GM18858 (cell line): ENCODE measurements at regions not wholly inside any gene's neighbourhood (a gene's known extent, or its start where the extent isn't known, plus 50 kb on each side); places are given as distances from the start of the nearest gene placed in this dataset.

Experiments used
- ATAC-seq: cut with Tn5 transposase; IDR thresholded peaks from one replicate; pipeline ENCODE4 v1.9.1; 2021; ENCODE audit not compliant: unreplicated experiment

GRCh38 chr9:96040591-96041461, 165.3 kb downstream of the ERCC6L2 start:
- no peak for ATAC-seq

GRCh38 chr9:96038914-96039313, 163.4 kb downstream of the ERCC6L2 start:
- no peak for ATAC-seq

DNA sequence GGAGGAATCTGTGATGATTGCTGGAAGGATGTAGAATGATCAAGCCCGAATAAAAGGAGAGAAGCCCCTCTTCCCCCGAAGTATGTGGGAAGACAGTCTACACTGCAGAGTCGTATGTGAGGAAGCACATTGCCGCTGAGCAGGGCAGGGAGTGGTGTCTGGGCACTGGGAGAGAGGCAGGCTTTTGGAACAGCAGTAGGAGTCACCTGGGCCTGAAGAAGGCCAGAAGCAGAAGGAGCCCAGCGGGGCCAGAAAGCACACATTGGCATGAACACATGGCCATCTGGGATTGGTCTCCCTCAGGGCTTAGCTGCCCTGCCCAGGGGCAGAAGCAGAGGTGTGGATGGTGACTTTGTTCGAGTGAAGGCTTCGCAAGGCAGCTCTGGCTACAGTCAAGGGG, 162.8 kb downstream of the ERCC6L2 start:
- ATAC-seq: no peak

GRCh38 chr9:96034553-96035122, 159.1 kb downstream of the ERCC6L2 start:
- ATAC-seq: no peak

- ATAC-seq: no peak
Observed at GRCh38 chr9:96033896-96034295, 158.4 kb downstream of the ERCC6L2 start.

- no peak for ATAC-seq
Observed at GRCh38 chr9:96031916-96032534, 156.5 kb downstream of the ERCC6L2 start.

GRCh38 chr9:96031366-96031824, 155.9 kb downstream of the ERCC6L2 start:
- ATAC-seq: no peak

DNA sequence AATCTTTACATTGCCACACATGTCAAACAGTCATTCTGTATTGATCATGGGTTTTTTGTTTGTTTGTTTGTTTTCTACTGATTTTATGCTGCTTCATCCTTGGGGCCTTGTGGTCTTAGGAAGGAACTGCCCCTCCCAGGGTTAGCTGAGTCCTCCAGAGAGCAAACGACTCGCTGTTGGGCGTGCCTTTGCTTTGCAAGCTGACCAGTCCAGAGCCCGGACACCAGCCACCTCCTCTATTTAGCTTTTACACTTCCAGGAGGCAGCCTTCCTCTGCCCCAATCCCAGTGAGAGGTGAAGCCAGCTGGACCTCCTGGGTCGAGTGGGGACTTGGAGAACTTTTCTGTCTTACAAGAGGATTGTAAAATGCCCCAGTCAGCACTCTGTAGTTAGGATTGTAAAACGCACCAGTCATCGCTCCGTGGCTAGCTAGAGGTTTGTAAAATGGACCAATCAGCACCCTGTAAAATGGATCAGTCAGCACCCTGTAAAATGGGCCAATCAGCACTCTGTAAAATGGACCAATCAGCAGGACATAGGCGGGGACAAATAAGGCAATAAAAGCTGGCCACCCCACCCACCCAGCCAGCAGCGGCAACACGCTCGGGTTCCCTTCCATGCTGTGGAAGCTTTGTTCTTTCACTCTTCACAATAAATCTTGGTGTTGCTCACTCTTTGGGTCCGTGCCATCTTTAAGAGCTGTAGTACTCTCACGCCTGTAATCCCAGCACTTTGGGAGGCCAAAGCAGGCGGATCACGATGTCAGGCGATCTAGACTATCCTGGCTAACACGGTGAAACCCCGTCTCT, 154.4 kb downstream of the ERCC6L2 start:
- ATAC-seq: no peak

GRCh38 chr9:96027251-96028131, 152.0 kb downstream of the ERCC6L2 start:
- no peak for ATAC-seq

- ATAC-seq: no peak
Observed at GRCh38 chr9:96026655-96027213, 151.2 kb downstream of the ERCC6L2 start.

GRCh38 chr9:96025995-96026602, 150.6 kb downstream of the ERCC6L2 start:
- no peak for ATAC-seq

GRCh38 chr9:96023486-96023885, 148.0 kb downstream of the ERCC6L2 start:
- ATAC-seq: no peak

GRCh38 chr9:96022445-96023051, 147.1 kb downstream of the ERCC6L2 start:
- ATAC-seq: no peak

DNA sequence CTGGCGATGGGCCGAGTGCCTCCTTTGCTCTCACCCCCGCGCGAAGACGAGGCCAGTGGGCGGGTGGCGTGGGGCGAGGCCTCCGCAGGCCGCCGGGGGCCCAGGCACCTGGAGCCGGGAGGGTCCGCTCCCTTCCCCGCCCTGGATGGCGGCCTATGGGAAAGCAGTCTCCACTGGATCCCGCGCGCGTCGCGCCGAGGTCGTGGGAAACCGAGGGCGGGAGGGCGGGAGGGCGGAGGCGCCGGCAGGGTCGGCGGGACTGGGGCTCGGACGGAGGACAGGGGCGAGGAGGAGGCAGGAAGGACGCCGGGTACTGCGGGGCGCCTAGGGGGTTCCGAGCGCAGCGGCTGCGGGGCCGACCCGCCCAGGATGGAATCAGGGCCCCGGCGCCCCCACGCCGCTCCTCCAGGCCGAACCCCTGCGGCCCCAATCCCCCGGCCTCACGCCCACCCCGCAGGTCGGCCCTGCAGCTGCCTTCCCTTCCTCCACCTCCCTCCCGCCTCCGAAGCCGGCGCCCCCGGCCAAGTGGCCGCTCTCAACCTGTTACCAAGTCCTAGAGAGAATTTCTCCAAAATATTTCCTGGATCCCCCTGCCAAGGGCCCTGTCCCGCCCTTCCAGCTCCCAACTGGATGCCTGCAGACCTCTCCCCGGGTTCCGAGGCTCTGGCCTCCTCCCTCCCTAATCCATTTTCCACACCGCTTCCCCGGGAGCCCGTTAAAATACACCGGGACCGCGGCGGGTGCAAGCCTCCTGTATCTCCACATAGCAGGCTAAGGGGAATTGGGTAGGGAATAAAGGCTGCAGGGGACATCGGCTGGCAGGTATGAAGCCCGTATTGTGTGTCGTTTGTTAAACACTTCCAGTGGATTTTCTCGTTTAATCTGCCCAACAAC, 146.3 kb downstream of the ERCC6L2 start:
- ATAC-seq: no peak

- ATAC-seq: no peak
Observed at GRCh38 chr9:96020792-96021550, 145.5 kb downstream of the ERCC6L2 start.

DNA sequence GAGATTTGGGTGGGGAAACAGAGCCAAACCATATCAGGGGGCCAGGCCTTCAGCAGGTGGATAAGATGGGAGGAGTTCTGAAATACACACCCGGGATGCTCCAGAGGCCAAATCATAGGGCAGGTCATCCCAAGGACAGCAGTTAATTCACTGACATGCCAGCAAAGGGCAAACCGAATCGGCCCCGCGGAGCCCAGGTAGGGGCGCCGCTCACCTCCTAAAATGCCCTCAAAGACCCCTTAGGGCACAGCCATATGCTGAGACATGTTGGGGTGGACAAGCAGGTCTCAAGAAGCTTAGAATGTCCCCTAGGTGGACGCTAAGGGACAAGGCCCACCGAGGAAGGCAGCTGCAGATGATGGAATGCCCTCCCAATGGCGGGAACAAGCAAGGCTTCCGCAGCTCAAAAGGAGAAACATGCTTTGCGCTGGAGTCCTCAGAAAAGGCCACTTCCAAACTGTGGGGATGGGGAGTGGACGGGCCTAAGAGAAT, 144.9 kb downstream of the ERCC6L2 start:
- ATAC-seq: no peak
